ENCODE measurements at regions not wholly inside any gene's neighbourhood (a gene's known extent, or its start where the extent isn't known, plus 50 kb on each side); places are given as distances from the start of the nearest gene placed in this dataset.

DNA sequence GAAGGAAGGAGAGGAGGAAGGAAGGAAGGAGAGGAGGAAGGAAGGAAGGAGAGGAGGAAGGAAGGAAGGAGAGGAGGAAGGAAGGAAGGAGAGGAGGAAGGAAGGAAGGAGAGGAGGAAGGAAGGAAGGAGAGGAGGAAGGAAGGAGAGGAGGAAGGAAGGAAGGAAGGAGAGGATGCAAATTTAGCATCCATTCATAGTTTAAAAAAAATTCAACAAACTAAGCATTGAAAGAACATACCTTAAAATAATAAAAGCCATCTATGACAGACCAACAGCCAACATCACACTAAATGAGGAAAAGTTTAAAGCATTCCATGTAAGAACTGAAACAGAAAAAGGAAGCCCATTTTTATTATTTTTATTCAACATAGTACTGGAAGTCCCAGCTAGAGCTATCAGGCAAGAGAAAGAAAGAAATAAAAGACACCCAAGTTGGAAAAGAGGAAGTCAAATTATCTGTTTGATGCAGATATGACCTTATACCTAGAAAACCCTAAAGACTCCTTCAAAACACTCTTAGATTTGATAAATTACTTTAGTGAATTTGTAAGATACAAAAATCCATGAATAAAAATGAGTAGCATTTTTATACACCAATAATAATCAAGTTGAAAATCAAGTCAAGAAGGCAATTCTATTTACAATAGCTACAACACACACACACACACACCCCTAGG is 52.2 kb upstream of the FXR1 start:
- Histone ChIP-seq H3K9ac (ENCODE audit: low read depth, low read length) (no peak overlapping the region), H2AK5ac (ENCODE audit: low read depth, low read length) (no peak overlapping the region), H4K8ac (ENCODE audit: low read depth in 2 of 2, low read length in 2 of 2) (no peak overlapping the region), H3K14ac (replicated peaks; ENCODE audit: low read depth, low read length) (no peak overlapping the region), H2BK5ac (ENCODE audit: low read depth, low read length, poor library complexity, severe bottlenecking) (no peak overlapping the region), H3K23ac (ENCODE audit: low read depth, low read length) (no peak overlapping the region), H2BK20ac (ENCODE audit: low read depth, low read length) (no peak overlapping the region), H3K18ac (ENCODE audit: low read depth, low read length) (no peak overlapping the region), H3K27ac (ENCODE audit: insufficient read depth, low read length) (no peak overlapping the region), H2AFZ (replicated peaks; ENCODE audit: low read length, poor library complexity) (no peak overlapping the region), H2BK120ac (ENCODE audit: low read depth, low read length) (no peak overlapping the region), H4K91ac (ENCODE audit: insufficient read depth, low read depth, low read length) (no peak overlapping the region), H3K56ac (ENCODE audit: extremely low read depth, insufficient read depth, low read length) (no peak overlapping the region), H3K27me3 (ENCODE audit: control insufficient read depth, insufficient read depth, low read length) (no peaks in the 10 kb centered on the region), H3K4me3 (ENCODE audit: insufficient read depth, low read depth, low read length) (no peak overlapping the region), H3K9me1 (ENCODE audit: insufficient read depth, low read length) (no peaks in the 10 kb centered on the region), H3K4me1 (ENCODE audit: control insufficient read depth, insufficient read depth, low read length) (no peaks in the 10 kb centered on the region), H3K9me3 (ENCODE audit: control insufficient read depth, insufficient read depth, low read length) (no peaks in the 10 kb centered on the region), H2AK9ac (replicated peaks; ENCODE audit: low read depth, low read length, poor library complexity) (no peak overlapping the region), H3K4ac (ENCODE audit: low read depth, low read length) (no peak overlapping the region), H2BK15ac (ENCODE audit: low read depth, low read length) (no peak overlapping the region), H4K20me1 (ENCODE audit: insufficient read depth, low read length) (no peaks in the 10 kb centered on the region), H3K36me3 (ENCODE audit: control insufficient read depth, insufficient read depth, low read length) (no peaks in the 10 kb centered on the region), H3K4me2 (ENCODE audit: low read depth, low read length) (no peak overlapping the region), H3K79me1 (ENCODE audit: low read depth in 1 of 2, low read length in 2 of 2) (no peaks in the 10 kb centered on the region), H4K5ac (ENCODE audit: low read depth, low read length) (no peak overlapping the region)
- intact Hi-C loops (cut with micrococcal nuclease), result no loop called here
- DNase-seq, result no peak
- TF ChIP-seq CHD1 (IDR thresholded peaks at IDR 0.05; ENCODE audit: low read depth, low read length) (no peak), RFX5 (IDR thresholded peaks at IDR 0.05; ENCODE audit: low read depth, low read length) (no peak)
- ChIA-PET POLR2A (ENCODE audit: unreplicated experiment) (no interaction called here), CTCF (no interaction called here)
- no TSS peak for BruUV-seq (replicated peaks)
- dilution Hi-C loops (cut with HindIII; ENCODE audit: low sequenced_read_pairs, unreplicated experiment), result no loop called here
- in situ Hi-C loops (cut with MboI; ENCODE audit: low sequenced_read_pairs), result no loop called here
- no peak for ATAC-seq (ENCODE audit: low read depth)
